Stimulated activated CD8-positive, alpha-beta memory T cell treated with anti-CD3 and anti-CD28 coated beads, Interleukin-7, amount 100 ng/mL, for 48 hours (primary cell): ENCODE measurements at regions not wholly inside any gene's neighbourhood (a gene's known extent, or its start where the extent isn't known, plus 50 kb on each side); places are given as distances from the start of the nearest gene placed in this dataset.
A peak's percentile ranks its signal among the peaks of the same experiment; 100 is the strongest.
"Not testable (repeated sequence)": the region's sequence is repeated elsewhere in the genome, so short reads cannot be mapped to it uniquely, and the experiment has no call there.

Source experiments
- DNase-seq, 2 donors: peaks; one replicate each; pipeline ENCODE4 v3.0.0-alpha.2; 2020; ENCODE audit warnings: low read depth in 1 of 2; ENCODE audit errors: extremely low read depth in 1 of 2

DNA sequence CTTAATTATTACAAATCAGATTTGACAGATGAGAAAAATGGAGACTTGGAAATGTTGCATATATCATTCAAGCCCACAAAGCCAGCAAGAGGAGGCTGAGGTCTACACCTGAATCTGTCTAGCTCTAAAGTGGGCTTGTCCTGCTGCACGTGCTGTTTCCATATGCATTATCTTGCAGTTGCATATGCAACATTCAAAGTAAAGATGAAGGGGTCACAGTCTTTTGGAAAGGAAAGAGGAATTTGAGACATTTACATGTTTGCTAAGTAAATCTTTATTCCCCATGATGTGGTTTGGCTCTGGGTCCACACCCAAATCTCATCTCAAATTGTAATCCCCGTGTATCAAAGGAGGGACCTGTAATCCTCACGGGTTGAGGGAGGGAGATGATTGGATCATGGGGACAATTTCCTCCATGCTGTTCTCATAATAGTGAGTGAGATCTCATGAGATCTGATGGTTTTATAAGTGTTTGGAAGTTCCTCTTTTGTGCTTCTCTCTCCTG is 98.3 kb downstream of the BACH1 start:
- no peak for DNase-seq

DNA sequence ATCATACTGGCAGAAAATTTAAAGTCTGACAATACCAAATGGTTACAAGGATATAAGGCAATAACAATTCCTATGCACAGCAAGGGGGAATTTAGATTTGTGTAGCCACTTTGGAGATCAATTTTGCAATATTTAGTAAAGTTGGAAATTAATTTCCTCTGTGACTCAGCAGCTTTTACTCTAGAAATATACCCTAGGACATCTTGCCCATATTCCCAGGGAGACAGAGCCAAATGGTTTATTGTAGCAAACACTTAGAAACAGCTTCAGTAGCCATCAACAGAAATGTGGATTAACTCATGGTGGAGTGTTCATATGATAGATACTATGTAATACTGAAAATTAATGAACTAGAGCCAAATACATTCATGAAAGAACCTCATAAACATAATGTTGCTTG is 104.6 kb downstream of the BACH1 start:
- no peak for DNase-seq

DNA sequence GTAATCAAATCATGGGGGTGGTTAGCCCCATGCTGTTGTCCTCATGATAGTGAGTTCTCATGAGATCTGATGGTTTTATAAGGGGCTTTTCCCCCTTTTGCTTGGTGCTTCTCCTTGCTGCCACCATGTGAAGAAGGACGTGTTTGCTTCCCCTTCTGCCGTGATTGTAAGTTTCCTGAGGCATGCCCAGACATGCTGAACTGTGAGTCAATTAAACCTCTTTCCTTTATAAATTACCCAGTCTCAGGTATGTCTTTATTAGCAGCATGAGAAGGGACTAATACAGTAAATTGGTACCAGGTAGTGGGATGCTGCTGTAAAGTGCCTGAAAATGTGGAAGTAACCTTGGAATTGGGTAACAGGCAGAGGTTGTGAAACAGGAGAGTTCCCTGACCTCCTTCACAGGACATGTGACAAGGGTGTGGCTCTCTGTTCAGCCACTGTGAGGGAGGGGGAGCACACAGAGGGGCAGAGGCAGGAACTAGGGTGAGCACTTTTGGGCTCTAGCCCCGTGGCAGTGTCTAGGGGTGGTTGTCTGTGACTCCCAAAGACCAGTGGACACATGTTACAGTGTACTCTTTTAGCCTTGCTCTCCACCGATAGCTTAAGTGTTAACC is 105.3 kb downstream of the BACH1 start:
- DNase-seq: no peak

DNA sequence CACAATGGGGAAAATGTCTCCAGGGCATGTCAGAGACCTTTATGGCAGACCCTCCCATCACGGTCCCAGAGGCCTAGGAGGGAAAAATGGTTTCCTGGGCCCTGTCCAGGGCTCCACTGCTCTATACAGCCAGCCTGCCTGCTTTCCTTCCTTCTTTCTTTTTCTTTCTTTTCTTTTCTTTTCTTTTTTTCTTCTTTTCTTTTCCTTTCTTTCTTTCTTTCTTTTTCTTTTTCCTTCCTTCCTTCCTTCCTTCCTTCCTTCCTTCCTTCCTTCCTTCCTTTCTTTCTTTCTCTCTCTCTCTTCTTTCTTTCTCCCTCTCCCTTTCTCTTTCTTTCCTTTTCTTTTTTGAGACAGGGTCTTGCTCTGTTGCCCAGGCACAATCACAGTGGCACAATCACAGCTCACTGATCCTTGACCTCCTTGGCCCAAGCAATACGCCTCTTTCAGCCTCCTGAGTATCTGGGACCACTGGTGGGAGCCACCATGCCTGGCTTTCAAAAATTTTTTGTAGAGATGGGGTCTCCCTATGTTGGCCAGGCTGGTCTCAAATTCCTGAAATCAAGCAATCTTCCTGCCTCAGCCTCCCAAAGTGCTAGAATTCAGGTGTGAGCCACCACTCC is 106.9 kb downstream of the BACH1 start:
- no peak for DNase-seq

GRCh38 chr21:29406385-29406784 is 107.7 kb downstream of the BACH1 start:
- DNase-seq: no peak

DNA sequence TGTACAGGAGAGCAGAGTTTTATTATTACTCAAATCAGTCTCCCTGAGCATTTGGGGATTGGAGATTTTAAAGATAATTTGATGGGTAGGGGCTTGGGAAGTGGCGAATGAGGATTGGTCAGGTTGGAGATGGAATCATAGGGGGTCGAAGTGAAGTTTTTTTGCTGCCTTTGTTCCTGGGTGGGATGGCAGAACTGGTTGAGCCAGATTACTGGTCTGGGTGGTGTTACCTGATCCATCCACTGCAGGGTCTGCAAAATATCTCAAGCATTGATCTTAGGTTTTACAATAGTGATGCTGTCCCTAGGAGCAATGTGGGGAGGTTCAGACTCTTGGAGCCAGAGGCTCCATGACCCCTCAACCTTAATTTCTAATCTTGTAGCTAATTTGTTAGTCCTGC is 108.8 kb downstream of the BACH1 start:
- no peak for DNase-seq

DNA sequence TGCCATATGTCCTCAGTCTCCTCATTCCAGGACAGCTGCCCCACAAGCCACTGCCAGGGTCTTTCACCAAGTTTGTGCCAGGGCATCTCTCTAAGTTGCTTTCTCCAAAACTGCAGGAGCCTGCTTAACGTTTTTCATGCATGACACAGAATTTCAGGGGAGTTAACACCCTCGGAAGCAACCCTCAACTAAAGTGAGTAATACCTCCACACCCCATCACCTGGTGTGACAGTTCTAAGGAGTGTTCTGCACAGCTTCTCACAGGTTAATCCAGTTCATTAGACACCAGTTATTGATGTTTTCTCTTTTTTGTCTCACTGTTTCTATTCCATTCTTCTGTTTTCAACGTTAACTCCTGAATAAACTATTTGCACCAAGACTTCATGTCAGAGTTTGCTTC is 115.0 kb downstream of the BACH1 start:
- no peak for DNase-seq

DNA sequence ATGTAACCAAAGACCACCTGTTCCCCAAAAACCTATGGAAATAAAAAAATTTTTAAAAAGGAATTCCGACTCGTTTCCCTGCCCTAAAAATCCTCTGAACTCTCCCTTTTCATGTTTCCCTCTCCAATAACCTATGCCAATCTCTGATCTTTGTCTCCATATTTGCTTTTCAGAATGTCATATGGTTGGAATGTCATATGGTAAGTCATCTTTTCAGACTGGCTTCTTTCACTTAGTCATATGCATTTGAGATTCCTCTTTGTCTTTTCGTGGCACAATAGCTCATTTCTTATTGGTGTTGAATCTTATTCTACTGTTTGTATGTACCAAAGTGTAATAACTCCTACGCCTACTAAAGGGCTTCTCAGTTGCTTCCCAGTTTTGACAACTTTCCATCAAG is 117.5 kb downstream of the BACH1 start:
- no peak for DNase-seq

- DNase-seq: no peak
Observed at GRCh38 chr21:29418813-29419212, 120.1 kb downstream of the BACH1 start.

DNA sequence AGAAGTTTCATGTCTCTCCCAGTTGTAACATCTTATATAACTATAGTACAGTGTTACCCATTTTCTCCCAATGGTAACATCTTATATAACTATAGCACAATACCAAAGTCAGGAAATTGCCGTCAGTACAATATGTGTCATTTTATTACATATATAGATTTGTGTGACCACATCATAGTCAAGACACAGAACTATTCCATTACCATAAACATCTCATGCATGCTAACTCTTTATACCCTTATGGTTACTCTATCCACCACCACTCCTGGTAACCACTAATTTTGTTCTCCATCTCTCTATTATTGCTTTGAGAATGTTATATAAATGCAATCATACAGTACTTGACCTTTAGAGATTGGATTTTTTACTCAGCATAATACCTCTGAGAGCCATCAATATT is 120.7 kb downstream of the BACH1 start:
- DNase-seq: no peak

DNA sequence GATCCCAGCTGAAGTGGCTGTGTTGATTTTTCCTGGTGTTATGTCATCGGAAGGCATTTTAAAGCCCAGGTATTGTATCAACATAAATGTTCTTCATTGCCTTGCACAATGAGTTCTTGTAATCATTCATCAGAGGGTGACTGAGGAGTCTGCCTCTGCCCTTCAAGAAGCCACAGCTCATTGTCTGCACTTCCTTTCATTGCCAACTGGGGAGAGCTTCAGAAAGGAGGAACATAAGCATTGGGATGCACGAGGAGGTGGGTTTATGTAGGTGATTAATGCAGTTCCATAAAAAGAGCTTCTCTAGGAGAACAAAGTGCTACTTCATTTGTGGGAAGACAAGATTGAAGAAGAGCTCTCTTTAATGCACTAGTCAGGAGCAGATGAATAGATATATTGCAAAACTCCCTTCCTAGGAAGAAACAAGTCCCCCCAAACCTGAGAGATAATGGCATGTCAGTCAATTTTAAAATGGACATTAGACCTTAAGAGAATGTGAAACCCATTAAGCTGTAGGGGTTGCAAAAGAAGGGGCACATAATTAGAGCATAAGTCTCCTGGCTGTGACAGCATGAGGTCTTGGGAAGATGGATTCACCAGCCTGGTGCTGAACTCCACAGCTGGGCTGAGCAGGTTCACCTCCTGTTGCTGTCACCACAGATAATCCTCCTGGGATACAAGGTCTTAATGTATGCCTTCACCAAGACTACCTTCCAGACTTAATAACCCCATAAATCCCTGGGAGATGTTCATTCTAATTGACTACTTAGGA is 124.6 kb downstream of the BACH1 start:
- DNase-seq: no peak

GRCh38 chr21:29424728-29425127 is 126.0 kb downstream of the BACH1 start:
- DNase-seq: no peak

GRCh38 chr21:29429218-29429617 is 130.5 kb downstream of the BACH1 start:
- no peak for DNase-seq

- DNase-seq: no peak
Observed at GRCh38 chr21:29430030-29430429, 131.3 kb downstream of the BACH1 start.

- no peak for DNase-seq
Observed at GRCh38 chr21:29430576-29430975, 131.9 kb downstream of the BACH1 start.

GRCh38 chr21:29431178-29431577 is 132.5 kb downstream of the BACH1 start:
- DNase-seq: no peak

DNA sequence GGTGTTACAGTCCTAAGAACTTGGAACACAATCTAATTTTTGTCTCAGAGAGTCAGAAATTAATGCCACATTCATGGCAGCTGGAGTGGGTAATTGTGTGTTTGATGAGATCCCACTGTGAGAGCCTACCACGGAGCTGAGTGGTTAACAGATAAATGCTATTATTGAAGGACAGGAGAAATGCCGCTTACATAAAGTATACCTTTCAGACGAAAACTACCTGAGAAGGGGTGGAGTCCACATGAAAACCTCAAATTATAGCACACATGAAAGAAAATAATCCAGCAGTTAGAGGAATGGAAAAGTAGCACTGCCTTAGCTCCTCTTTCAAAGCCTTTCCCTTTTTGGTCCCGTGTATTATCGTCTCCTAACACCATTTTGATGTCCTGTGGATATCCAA is 133.0 kb downstream of the BACH1 start:
- DNase-seq: no peak

GRCh38 chr21:29433366-29434059 is 134.8 kb downstream of the BACH1 start:
- no peak for DNase-seq

GRCh38 chr21:29434081-29434480 is 135.4 kb downstream of the BACH1 start:
- DNase-seq: no peak

- not testable (repeated sequence) for DNase-seq
Observed at GRCh38 chr21:29434982-29435381, 136.3 kb downstream of the BACH1 start.

GRCh38 chr21:29436143-29436542 is 137.4 kb downstream of the BACH1 start:
- DNase-seq: peak in 1 of 2 donors; percentile 4
